ENCODE measurements at regions not wholly inside any gene's neighbourhood (a gene's known extent, or its start where the extent isn't known, plus 50 kb on each side); places are given as distances from the start of the nearest gene placed in this dataset.

- TF ChIP-seq, protein P1, sequence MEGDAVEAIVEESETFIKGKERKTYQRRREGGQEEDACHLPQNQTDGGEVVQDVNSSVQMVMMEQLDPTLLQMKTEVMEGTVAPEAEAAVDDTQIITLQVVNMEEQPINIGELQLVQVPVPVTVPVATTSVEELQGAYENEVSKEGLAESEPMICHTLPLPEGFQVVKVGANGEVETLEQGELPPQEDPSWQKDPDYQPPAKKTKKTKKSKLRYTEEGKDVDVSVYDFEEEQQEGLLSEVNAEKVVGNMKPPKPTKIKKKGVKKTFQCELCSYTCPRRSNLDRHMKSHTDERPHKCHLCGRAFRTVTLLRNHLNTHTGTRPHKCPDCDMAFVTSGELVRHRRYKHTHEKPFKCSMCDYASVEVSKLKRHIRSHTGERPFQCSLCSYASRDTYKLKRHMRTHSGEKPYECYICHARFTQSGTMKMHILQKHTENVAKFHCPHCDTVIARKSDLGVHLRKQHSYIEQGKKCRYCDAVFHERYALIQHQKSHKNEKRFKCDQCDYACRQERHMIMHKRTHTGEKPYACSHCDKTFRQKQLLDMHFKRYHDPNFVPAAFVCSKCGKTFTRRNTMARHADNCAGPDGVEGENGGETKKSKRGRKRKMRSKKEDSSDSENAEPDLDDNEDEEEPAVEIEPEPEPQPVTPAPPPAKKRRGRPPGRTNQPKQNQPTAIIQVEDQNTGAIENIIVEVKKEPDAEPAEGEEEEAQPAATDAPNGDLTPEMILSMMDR (IDR thresholded peaks at IDR 0.05; ENCODE audit: borderline replicate concordance, extremely low read depth, low read length, poor library complexity, severe bottlenecking), result no peak
- TF ChIP-seq EZH2 (IDR thresholded peaks at IDR 0.05; ENCODE audit: borderline replicate concordance, low read depth, low read length, severe bottlenecking), result no peak
Observed at GRCh38 chr5:28729067-28729466, 1690.7 kb upstream of the CDH9 start.

All from DND-41 (cell line).